ENCODE measurements at regions not wholly inside any gene's neighbourhood (a gene's known extent, or its start where the extent isn't known, plus 50 kb on each side); places are given as distances from the start of the nearest gene placed in this dataset.
"Not testable (repeated sequence)": the region's sequence is repeated elsewhere in the genome, so short reads cannot be mapped to it uniquely, and the experiment has no call there.

- Histone ChIP-seq H3K4me1 (ENCODE audit: insufficient read depth, low read length) (no peaks in the 10 kb centered on the region), H3K79me2 (ENCODE audit: insufficient read depth, low read length) (no peaks in the 10 kb centered on the region), H3K9ac (ENCODE audit: low read length) (no peak overlapping the region), H3K27me3 (ENCODE audit: insufficient read depth, low read length) (no peaks in the 10 kb centered on the region), H3K36me3 (ENCODE audit: insufficient read depth, low read length) (no peaks in the 10 kb centered on the region), H2AFZ (ENCODE audit: low read depth, low read length) (no peak overlapping the region), H3K27ac (ENCODE audit: low read depth, low read length) (no peak overlapping the region), H3K4me3 (ENCODE audit: insufficient read depth, low read depth, low read length) (no peak overlapping the region), H4K20me1 (ENCODE audit: insufficient read depth, low read length) (no peaks in the 10 kb centered on the region), H3K4me2 (ENCODE audit: low read length) (no peak overlapping the region), H3K9me3 (ENCODE audit: insufficient read depth, low read depth, low read length) (no peaks in the 10 kb centered on the region)
- no peak for DNase-seq (ENCODE audit: low read depth)
- Mint-ChIP-seq H3K27me3 (ENCODE audit: low read depth, unreplicated experiment) (no peaks in the 10 kb centered on the region), H3K4me3 (ENCODE audit: unreplicated experiment) (no peak overlapping the region), H3K27ac (ENCODE audit: unreplicated experiment) (no peak overlapping the region), H3K4me1 (ENCODE audit: low read depth, unreplicated experiment) (no peaks in the 10 kb centered on the region), H3K36me3 (ENCODE audit: low read depth, unreplicated experiment) (no peaks in the 10 kb centered on the region), H3K9me3 (ENCODE audit: unreplicated experiment) (peaks cover 6% of the 10 kb centered on the region)
- no peak for FAIRE-seq
- TF ChIP-seq EZH2 (IDR thresholded peaks at IDR 0.05; ENCODE audit: insufficient read depth, low read length) (no peak), CTCF (IDR thresholded peaks at IDR 0.05; ENCODE audit: insufficient read depth, low read depth, low read length) (no peak)
Measured at GRCh38 chr12:33547084-33547483, 107.5 kb upstream of the SYT10 start.

DNA sequence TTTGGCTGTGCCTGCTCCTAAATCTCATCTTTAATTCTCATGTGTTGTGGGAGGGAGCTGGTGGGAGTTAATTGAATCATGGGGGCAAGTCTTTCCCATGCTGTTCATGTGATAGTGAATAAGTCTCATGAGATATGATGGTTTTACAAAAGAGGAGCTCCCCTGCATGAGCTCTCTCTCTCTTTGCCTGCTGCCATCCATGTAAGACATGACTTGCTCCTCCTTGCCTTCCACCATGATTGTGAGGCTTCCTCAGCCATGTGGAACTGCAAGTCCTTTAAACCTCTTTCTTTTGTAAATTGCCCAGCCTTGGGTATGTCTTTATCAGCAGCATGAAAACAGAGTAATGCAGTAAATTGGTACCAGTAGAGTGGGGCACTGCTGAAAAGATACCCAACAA is 110.6 kb upstream of the SYT10 start:
- not testable (repeated sequence) for H3K36me3 Mint-ChIP-seq (ENCODE audit: low read depth, unreplicated experiment); H4K20me1 ChIP-seq (ENCODE audit: insufficient read depth, low read length); FAIRE-seq; H3K9me3 ChIP-seq (ENCODE audit: insufficient read depth, low read depth, low read length); H3K9me3 Mint-ChIP-seq (ENCODE audit: unreplicated experiment); H3K27me3 Mint-ChIP-seq (ENCODE audit: low read depth, unreplicated experiment); H3K79me2 ChIP-seq (ENCODE audit: insufficient read depth, low read length); H3K4me1 ChIP-seq (ENCODE audit: insufficient read depth, low read length); H3K27ac ChIP-seq (ENCODE audit: low read depth, low read length); H3K4me3 ChIP-seq (ENCODE audit: insufficient read depth, low read depth, low read length); DNase-seq (ENCODE audit: low read depth); H2AFZ ChIP-seq (ENCODE audit: low read depth, low read length); H3K27me3 ChIP-seq (ENCODE audit: insufficient read depth, low read length); H3K4me1 Mint-ChIP-seq (ENCODE audit: low read depth, unreplicated experiment); H3K27ac Mint-ChIP-seq (ENCODE audit: unreplicated experiment); H3K4me3 Mint-ChIP-seq (ENCODE audit: unreplicated experiment); H3K9ac ChIP-seq (ENCODE audit: low read length); H3K36me3 ChIP-seq (ENCODE audit: insufficient read depth, low read length); H3K4me2 ChIP-seq (ENCODE audit: low read length)

- no peaks in the 10 kb centered on the region for H3K4me1 ChIP-seq (ENCODE audit: insufficient read depth, low read length)
- H3K36me3 Mint-ChIP-seq (ENCODE audit: low read depth, unreplicated experiment): no peaks in the 10 kb centered on the region
- no peaks in the 10 kb centered on the region for H3K27me3 ChIP-seq (ENCODE audit: insufficient read depth, low read length)
- no peaks in the 10 kb centered on the region for H3K27me3 Mint-ChIP-seq (ENCODE audit: low read depth, unreplicated experiment)
- no peaks in the 10 kb centered on the region for H3K36me3 ChIP-seq (ENCODE audit: insufficient read depth, low read length)
- no peaks in the 10 kb centered on the region for H3K4me1 Mint-ChIP-seq (ENCODE audit: low read depth, unreplicated experiment)
- no peaks in the 10 kb centered on the region for H4K20me1 ChIP-seq (ENCODE audit: insufficient read depth, low read length)
- H3K9me3 Mint-ChIP-seq (ENCODE audit: unreplicated experiment): peaks cover 8% of the 10 kb centered on the region
- DNase-seq (ENCODE audit: low read depth) (no peak), FAIRE-seq (no peak)
- no peak overlapping the region for H3K9ac ChIP-seq (ENCODE audit: low read length)
- no peaks in the 10 kb centered on the region for H3K9me3 ChIP-seq (ENCODE audit: insufficient read depth, low read depth, low read length)
- H3K27ac Mint-ChIP-seq (ENCODE audit: unreplicated experiment): no peak overlapping the region
- H3K4me3 Mint-ChIP-seq (ENCODE audit: unreplicated experiment): no peak overlapping the region
- no peak overlapping the region for H2AFZ ChIP-seq (ENCODE audit: low read depth, low read length)
- TF ChIP-seq CTCF (IDR thresholded peaks at IDR 0.05; ENCODE audit: insufficient read depth, low read depth, low read length): no peak
- TF ChIP-seq EZH2 (IDR thresholded peaks at IDR 0.05; ENCODE audit: insufficient read depth, low read length): no peak
- H3K79me2 ChIP-seq (ENCODE audit: insufficient read depth, low read length): no peaks in the 10 kb centered on the region
- no peak overlapping the region for H3K4me3 ChIP-seq (ENCODE audit: insufficient read depth, low read depth, low read length)
- H3K27ac ChIP-seq (ENCODE audit: low read depth, low read length): no peak overlapping the region
- H3K4me2 ChIP-seq (ENCODE audit: low read length): no peak overlapping the region
Measured at GRCh38 chr12:33551006-33551405, 111.4 kb upstream of the SYT10 start.

Data from astrocyte (in vitro differentiated cells and primary cell).